Stomach (tissue), 8 donors: ENCODE measurements at regions not wholly inside any gene's neighbourhood (a gene's known extent, or its start where the extent isn't known, plus 50 kb on each side); places are given as distances from the start of the nearest gene placed in this dataset.

Experiments used
- DNase-seq, 2 donors: peaks; one replicate each; pipeline versions ENCODE4 v3.0.0 to v3.0.0-alpha.2; 2013 to 2019
- H3K27ac ChIP-seq, 5 donors: fragments of 200-600 bp in 4 of 5; sonication (generic) in 4 of 5; one replicate each; pipeline ENCODE4 v1.5.1; 2013 to 2019; ENCODE audit warnings: mild to moderate bottlenecking in 1 of 5, moderate library complexity in 1 of 5
- H3K27me3 ChIP-seq, 3 donors: fragments of 200-600 bp; sonication (generic); one replicate each; pipeline ENCODE4 v1.5.1; 2017 to 2019; ENCODE audit warnings: mixed run types in 1 of 3
- H3K36me3 ChIP-seq, 4 donors: fragments of 200-600 bp; sonication (generic); 1 replicate in 3 of 4; 2 replicates in 1 of 4; pipeline ENCODE4 v1.5.1; 2016 to 2019
- H3K4me1 ChIP-seq, 4 donors: fragments of 200-600 bp; sonication (generic); one replicate each; pipeline ENCODE4 v1.5.1; 2016 to 2019
- H3K4me3 ChIP-seq, 4 donors: fragments of 200-600 bp; sonication (generic) in 3 of 4; one replicate each; pipeline ENCODE4 v1.5.1; 2016 to 2019; ENCODE audit warnings: mild to moderate bottlenecking in 1 of 4
- H3K9me3 ChIP-seq, 4 donors: fragments of 200-600 bp; sonication (generic); one replicate each; pipeline ENCODE4 v1.5.1; 2016 to 2019
- EP300 ChIP-seq: sonication (generic); formaldehyde crosslinking; IDR thresholded peaks from one replicate; pipeline ENCODE4 v1.6.1; 2017; ENCODE audit warnings: antibody characterized with exemption
- POLR2A ChIP-seq, 4 donors: fragments of 450-650 bp; IDR thresholded peaks; one replicate each; pipeline ENCODE4 v1.6.1; 2016; ENCODE audit warnings: antibody characterized with exemption in 4 of 4, control low read depth in 2 of 4, mild to moderate bottlenecking in 1 of 4, moderate library complexity in 1 of 4
- POLR2AphosphoS5 ChIP-seq, 3 donors: sonication (generic); formaldehyde crosslinking; IDR thresholded peaks; one replicate each; pipeline ENCODE4 v1.6.1; 2016; ENCODE audit warnings: antibody characterized with exemption in 3 of 3
- WGBS, 5 donors: extraction: QIAGEN DNeasy Blood & Tissue Kit in 3 of 5; methylation state at CpG; one replicate each; pipeline versions ENCODE4 v1.1.5 to v1.1.7; 2013 to 2018; 5-methylcytosine and 5-hydroxymethylcytosine counted together
- intact Hi-C: fragments of 100-400 bp; cut with DNase I; formaldehyde crosslinking; loops from one replicate; pipeline ENCODE4 v1.15.1; 2023; ENCODE audit warnings: low total_unique reads
- TF ChIP-seq, protein P1 (sequence below), 7 experiments: fragments of 450-650 bp in 4 of 7; fragments of 200-600 bp in 3 of 7; sonication (generic) in 3 of 7; IDR thresholded peaks; one replicate each; pipeline ENCODE4 v1.5.1; 2016 to 2019; ENCODE audit warnings: antibody characterized with exemption in 7 of 7, control low read depth in 2 of 7, mild to moderate bottlenecking in 1 of 7
- donor health status: healthy with polysubstance abuse.
- donor health status: Bipolar disorder and iron deficiency.
- donor health status: healthy.

DNA sequence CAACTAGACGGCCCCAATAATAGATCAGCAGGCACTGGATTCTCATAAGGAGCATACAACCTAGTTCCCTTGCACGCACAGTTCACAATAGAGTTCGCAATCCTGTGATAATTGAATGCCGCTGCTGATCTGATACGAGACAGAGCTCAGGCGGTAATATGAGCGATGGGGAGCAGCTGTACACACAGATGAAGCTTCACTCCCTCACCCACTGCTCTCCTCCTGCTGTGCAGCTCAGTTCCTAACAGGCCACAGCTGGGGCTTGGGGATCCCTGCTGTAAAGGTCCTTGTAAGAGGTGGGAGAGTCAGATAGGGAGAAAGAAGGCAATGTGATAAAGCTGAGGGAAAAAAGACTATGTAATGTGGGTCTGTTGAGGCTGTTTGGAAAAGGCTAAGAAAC lies 577.5 kb downstream of the RBFOX1 start:
- intact Hi-C loops: no loop called here
- Histone ChIP-seq H3K9me3 (peaks cover 0 to 6% (median 2%) of the 10 kb centered on the region in 4 donors), H3K27ac (no peak overlapping the region), H3K27me3 (no peaks in the 10 kb centered on the region), H3K36me3 (no peaks in the 10 kb centered on the region), H3K4me1 (no peaks in the 10 kb centered on the region), H3K4me3 (no peak overlapping the region)
- TF ChIP-seq POLR2AphosphoS5 (IDR thresholded peaks at IDR 0.05) (no peak), EP300 (no peak), POLR2A (IDR thresholded peaks at IDR 0.05) (no peak)
- TF ChIP-seq, protein P1, sequence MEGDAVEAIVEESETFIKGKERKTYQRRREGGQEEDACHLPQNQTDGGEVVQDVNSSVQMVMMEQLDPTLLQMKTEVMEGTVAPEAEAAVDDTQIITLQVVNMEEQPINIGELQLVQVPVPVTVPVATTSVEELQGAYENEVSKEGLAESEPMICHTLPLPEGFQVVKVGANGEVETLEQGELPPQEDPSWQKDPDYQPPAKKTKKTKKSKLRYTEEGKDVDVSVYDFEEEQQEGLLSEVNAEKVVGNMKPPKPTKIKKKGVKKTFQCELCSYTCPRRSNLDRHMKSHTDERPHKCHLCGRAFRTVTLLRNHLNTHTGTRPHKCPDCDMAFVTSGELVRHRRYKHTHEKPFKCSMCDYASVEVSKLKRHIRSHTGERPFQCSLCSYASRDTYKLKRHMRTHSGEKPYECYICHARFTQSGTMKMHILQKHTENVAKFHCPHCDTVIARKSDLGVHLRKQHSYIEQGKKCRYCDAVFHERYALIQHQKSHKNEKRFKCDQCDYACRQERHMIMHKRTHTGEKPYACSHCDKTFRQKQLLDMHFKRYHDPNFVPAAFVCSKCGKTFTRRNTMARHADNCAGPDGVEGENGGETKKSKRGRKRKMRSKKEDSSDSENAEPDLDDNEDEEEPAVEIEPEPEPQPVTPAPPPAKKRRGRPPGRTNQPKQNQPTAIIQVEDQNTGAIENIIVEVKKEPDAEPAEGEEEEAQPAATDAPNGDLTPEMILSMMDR (IDR thresholded peaks at IDR 0.05): no peak
- no peak for DNase-seq
- WGBS, 5 donors: 60 to 74% (median 70%) methylated on average over 7 of the region's 7 CpGs

DNA sequence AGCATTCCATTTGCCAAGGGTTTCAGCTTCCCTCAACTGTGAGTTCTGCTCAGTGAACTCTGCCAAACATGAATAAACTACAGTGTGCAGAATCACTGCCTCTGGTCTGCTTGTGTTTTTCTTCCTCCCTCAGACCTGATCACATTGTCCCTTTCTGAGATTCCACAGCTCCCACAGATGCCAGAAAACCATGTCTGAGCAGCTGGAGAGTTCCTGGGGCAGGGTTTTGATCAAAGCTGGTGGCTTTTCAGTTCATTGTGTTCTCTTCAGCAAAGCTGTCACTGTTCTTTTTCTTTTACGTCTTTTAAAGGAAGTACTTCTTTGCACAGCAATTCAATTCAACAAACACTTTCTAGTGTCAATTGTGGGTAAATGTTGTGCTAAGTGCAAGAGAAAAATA lies 555.8 kb downstream of the RBFOX1 start:
- H3K4me1 ChIP-seq: no peaks in the 10 kb centered on the region
- intact Hi-C loops: no loop called here
- H3K27me3 ChIP-seq: no peaks in the 10 kb centered on the region
- peak in 1 of 2 donors; percentile 5 for DNase-seq
- H3K9me3 ChIP-seq: no peaks in the 10 kb centered on the region
- no peak for TF ChIP-seq EP300
- no peak for TF ChIP-seq POLR2AphosphoS5 (IDR thresholded peaks at IDR 0.05)
- TF ChIP-seq, protein P1 (IDR thresholded peaks at IDR 0.05): no peak
- no peak for TF ChIP-seq POLR2A (IDR thresholded peaks at IDR 0.05)
- no peak overlapping the region for H3K4me3 ChIP-seq
- H3K36me3 ChIP-seq: no peaks in the 10 kb centered on the region
- H3K27ac ChIP-seq: no peak overlapping the region
- 7 to 19% (median 12%) methylated on average over 1 of the region's 1 CpG for WGBS, 5 donors

DNA sequence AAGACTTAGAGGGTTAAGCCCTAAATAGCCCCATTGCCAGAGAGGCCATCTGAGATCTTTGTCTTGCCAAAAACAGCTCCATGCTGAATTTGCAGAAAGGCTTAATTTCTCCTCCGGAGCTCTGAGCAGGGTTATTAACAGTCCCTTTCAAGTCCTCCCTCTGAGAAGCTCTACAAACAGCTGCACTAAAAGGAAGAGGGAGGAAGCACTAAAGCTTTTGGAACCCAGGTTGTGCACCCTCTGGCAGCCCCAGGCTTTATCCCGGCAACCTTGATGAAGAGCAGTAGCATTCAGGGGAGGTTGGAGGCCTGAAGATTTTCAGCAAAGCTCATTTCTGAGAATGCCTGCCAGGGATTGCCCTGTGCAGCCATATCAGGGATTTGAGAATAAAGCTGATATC lies 554.7 kb downstream of the RBFOX1 start:
- intact Hi-C loops: no loop called here
- Histone ChIP-seq H3K4me1 (no peaks in the 10 kb centered on the region), H3K27ac (no peak overlapping the region), H3K9me3 (no peaks in the 10 kb centered on the region), H3K27me3 (no peaks in the 10 kb centered on the region), H3K36me3 (no peaks in the 10 kb centered on the region), H3K4me3 (no peak overlapping the region)
- DNase-seq: no peak
- TF ChIP-seq EP300: no peak
- TF ChIP-seq POLR2A (IDR thresholded peaks at IDR 0.05): no peak
- TF ChIP-seq, protein P1 (IDR thresholded peaks at IDR 0.05): no peak
- no peak for TF ChIP-seq POLR2AphosphoS5 (IDR thresholded peaks at IDR 0.05)
- 36 to 63% (median 48%) methylated on average over 2 of the region's 2 CpGs for WGBS, 5 donors

DNA sequence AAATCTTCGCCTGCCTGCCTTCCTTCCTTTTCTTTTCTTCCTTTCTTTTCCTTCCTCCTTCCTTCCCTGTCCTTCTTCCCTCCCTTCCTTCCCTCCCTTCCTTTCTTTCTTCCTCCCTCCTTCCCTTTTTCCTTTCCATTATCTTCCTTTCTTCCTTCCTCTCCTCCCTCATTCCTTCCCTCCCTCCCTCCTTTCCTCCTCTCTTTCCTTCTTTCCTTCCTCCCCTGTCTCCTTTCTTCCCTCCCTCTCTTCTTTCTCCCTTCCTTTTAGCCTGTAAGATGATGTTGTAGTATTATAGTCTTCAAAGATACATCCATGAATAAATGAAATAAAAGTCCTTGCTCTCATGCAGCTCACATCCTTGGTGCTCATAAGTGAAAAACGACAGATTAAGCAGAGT lies 539.3 kb downstream of the RBFOX1 start:
- TF ChIP-seq EP300 (no peak), POLR2AphosphoS5 (IDR thresholded peaks at IDR 0.05) (no peak), POLR2A (IDR thresholded peaks at IDR 0.05) (no peak)
- TF ChIP-seq, protein P1 (IDR thresholded peaks at IDR 0.05): no peak
- intact Hi-C loops: no loop called here
- Histone ChIP-seq H3K4me1 (no peaks in the 10 kb centered on the region), H3K27me3 (no peaks in the 10 kb centered on the region), H3K27ac (no peak overlapping the region), H3K36me3 (no peaks in the 10 kb centered on the region), H3K9me3 (no peaks in the 10 kb centered on the region), H3K4me3 (no peak overlapping the region)
- WGBS, 5 donors: 75 to 84% (median 80%) methylated on average over 2 of the region's 2 CpGs
- DNase-seq: no peak
